Stimulated activated naive CD8-positive, alpha-beta T cell treated with anti-CD3 and anti-CD28 coated beads, Interleukin-15, amount 100 ng/mL, for 72 hours (primary cell): ENCODE measurements at regions not wholly inside any gene's neighbourhood (a gene's known extent, or its start where the extent isn't known, plus 50 kb on each side); places are given as distances from the start of the nearest gene placed in this dataset.

Source experiments
- ATAC-seq: fragments of 150-1000 bp; cut with Tn5 transposase; 2 replicates; pipeline ENCODE4 v1.10.0; 2021; ENCODE audit warnings: mild to moderate bottlenecking, moderate library complexity
- DNase-seq, 2 donors: peaks; one replicate each; pipeline ENCODE4 v3.0.0; 2021 to 2022
- H3K27ac Mint-ChIP-seq, 2 donors: one replicate each; pipeline ENCODE4 v1.8.0; 2022; ENCODE audit warnings: mild to moderate bottlenecking in 2 of 2, mixed read lengths in 2 of 2, moderate library complexity in 2 of 2
- H3K27me3 Mint-ChIP-seq: one replicate; pipeline ENCODE4 v1.8.0; 2022; ENCODE audit warnings: mixed read lengths
- H3K4me1 Mint-ChIP-seq: one replicate; pipeline ENCODE4 v1.8.0; 2022; ENCODE audit warnings: mild to moderate bottlenecking, mixed read lengths
- H3K4me3 Mint-ChIP-seq, 2 donors: one replicate each; pipeline ENCODE4 v1.8.0; 2022; ENCODE audit warnings: mild to moderate bottlenecking in 2 of 2, mixed read lengths in 2 of 2, moderate library complexity in 1 of 2
- H3K9me3 Mint-ChIP-seq, 2 donors: one replicate each; pipeline ENCODE4 v1.8.0; 2022; ENCODE audit warnings: mixed read lengths in 2 of 2

DNA sequence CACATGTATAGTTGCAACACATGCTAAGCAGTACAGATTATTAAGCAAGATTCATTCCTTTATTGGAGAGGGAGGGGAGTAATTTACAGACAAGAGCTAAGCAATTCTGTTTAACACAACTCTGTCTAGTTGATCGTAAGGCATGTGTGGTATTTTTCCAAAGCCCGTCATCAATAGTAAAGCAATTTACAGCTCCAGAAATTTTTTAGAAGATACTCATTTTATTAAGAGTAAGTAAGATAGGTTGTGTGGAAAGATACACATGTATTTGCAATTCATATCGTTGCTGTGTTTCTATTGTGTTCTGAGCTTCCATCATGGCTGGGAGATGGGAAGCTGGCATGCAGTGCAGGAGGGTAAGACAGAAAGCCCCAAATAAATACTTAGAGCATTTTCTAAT, 289.2 kb upstream of the TMEM161B start:
- Mint-ChIP-seq H3K4me1 (peaks cover 6% of the 10 kb centered on the region), H3K27me3 (no peaks in the 10 kb centered on the region), H3K27ac (no peak overlapping the region), H3K9me3 (no peaks in the 10 kb centered on the region), H3K4me3 (no peak overlapping the region)
- DNase-seq (no peak), ATAC-seq (no peak)

DNA sequence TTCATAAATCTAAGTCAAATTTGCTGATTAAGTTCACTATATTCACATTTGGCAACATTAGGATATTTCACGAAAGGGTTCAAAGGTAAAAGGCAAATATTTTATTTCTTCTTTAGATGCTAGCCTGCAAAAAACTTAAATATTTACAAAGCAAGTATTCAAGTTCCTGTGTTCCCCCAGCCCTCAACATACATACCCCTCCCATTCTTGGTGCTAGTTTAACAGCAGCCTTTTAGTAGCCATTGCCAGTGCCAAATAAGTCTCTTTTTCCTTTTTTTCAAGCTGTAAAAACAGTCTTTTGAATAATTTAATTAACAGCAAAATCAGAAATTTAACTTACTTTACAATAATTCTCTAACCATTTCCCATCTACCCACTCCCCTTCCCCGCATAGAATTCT, 288.5 kb upstream of the TMEM161B start:
- H3K4me3 Mint-ChIP-seq: no peak overlapping the region
- H3K4me1 Mint-ChIP-seq: peaks cover 6% of the 10 kb centered on the region
- no peak for ATAC-seq
- no peaks in the 10 kb centered on the region for H3K27me3 Mint-ChIP-seq
- no peak overlapping the region for H3K27ac Mint-ChIP-seq
- DNase-seq: no peak
- no peaks in the 10 kb centered on the region for H3K9me3 Mint-ChIP-seq

DNA sequence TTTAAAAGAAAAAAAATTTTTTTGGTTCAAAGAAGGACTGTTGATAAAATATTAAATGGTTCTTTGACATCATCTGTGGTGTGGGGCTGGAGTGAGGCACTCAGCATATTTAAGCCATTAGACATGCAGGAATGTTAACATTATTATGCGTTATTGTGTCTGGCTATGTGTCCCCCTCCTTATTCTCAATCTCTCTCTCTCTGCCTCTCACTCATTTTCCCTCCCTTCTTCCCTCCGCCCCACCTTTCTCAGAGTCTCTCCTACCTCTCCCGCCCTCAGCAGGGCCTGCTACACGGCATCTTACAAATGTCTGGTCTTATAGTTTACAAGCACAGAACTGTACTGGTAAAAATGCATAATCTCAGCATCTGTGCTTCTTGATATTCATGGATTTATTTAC, 287.8 kb upstream of the TMEM161B start:
- H3K4me3 Mint-ChIP-seq: no peak overlapping the region
- H3K9me3 Mint-ChIP-seq: no peaks in the 10 kb centered on the region
- DNase-seq: no peak
- H3K27ac Mint-ChIP-seq: no peak overlapping the region
- H3K27me3 Mint-ChIP-seq: no peaks in the 10 kb centered on the region
- no peak for ATAC-seq
- peaks cover 6% of the 10 kb centered on the region for H3K4me1 Mint-ChIP-seq

DNA sequence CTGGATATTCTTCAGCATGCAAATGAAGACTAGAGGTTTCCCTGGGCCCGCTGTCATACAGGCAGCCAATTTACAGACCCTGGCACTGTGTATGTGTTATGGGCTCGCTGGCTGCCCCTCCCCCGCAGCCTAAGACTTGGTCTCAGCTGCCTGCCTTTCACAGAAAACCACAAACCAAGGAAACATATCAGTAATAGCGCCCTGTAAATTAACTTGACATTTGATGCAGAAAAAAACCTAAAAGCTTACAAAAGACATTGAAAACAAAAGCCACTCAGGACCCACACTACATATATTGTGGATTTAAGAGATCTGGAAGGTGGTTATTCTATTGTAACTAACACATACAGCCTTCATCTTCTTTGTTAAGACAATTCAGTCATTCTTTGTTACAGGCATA, 287.0 kb upstream of the TMEM161B start:
- H3K4me1 Mint-ChIP-seq: peaks cover 6% of the 10 kb centered on the region
- H3K4me3 Mint-ChIP-seq: no peak overlapping the region
- no peaks in the 10 kb centered on the region for H3K9me3 Mint-ChIP-seq
- H3K27ac Mint-ChIP-seq: no peak overlapping the region
- no peaks in the 10 kb centered on the region for H3K27me3 Mint-ChIP-seq
- no peak for DNase-seq
- ATAC-seq: peak; percentile 42

DNA sequence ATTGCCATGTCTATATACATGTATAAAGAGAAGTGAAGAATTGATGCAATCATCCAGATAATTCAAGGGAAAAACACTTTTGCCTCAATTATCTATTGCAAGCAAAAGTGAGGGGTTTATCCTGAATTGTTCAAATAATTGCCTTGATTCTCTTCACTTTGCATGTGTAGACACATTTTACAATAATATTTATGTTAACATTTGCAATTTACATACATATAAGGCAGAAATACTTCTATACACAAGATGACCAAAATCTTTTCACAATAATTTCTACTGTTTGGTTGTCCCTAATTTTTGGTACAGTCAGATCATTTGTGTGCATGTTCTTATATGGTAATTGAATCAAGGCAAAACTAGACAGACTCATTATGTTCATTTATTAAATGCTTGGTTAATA, 285.3 kb upstream of the TMEM161B start:
- ATAC-seq (no peak), DNase-seq (no peak)
- Mint-ChIP-seq H3K4me3 (no peak overlapping the region), H3K4me1 (peaks cover 6% of the 10 kb centered on the region), H3K27me3 (no peaks in the 10 kb centered on the region), H3K27ac (no peak overlapping the region), H3K9me3 (no peaks in the 10 kb centered on the region)

DNA sequence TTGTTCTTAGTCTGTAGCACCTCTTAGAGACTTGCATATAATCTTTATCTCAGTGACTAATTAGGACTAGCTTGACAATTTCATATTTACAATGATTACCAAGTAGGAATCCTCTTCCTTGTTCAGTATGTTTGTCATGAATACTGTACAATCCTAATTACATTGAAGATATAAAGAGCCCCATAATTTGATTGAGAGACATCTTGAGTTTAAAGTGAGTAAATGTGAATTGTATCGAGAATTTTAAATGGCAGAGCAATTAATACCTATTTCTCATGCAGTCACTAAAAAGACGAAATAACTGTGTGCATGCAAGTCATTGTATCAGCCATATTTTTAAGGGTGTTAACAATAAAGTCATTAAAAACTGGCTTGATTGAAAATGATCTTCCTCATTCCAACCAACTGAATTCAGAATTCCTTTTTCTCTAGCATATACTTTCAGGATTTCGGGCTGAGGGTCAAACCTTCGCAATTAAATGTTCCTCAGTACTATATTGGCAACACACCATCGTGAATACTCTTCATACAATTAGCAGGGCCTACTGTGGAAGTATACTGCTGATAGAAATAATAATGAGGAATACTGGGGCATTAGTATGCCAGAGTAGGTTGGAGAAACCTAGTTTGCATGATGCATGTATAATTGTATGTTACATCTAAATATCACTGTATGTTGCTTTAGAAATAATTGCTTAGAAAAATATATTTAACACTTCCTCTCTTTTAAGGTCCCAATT, 284.7 kb upstream of the TMEM161B start:
- no peak for DNase-seq
- H3K4me3 Mint-ChIP-seq: no peak overlapping the region
- H3K27ac Mint-ChIP-seq: no peak overlapping the region
- H3K9me3 Mint-ChIP-seq: no peaks in the 10 kb centered on the region
- peaks cover 6% of the 10 kb centered on the region for H3K4me1 Mint-ChIP-seq
- ATAC-seq: no peak
- H3K27me3 Mint-ChIP-seq: no peaks in the 10 kb centered on the region

DNA sequence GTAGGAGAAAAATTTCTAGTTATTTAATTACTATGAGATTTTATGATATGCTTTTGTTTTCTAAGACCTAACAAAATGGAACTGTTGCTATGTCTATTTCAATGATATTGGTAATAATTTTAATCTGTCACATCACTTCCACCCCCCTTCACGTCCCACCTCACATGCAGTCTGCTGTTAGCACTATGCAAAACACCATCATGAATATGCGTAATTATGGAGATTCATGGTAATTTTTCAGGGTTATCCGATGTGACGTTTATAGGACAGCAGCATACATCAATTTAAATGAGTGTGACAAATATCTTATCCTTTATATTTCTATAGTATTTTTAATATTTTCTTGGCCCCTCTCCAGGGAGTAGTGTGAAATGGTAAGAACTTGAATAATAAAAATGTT, 283.8 kb upstream of the TMEM161B start:
- no peaks in the 10 kb centered on the region for H3K27me3 Mint-ChIP-seq
- no peaks in the 10 kb centered on the region for H3K9me3 Mint-ChIP-seq
- DNase-seq: no peak
- peaks cover 6% of the 10 kb centered on the region for H3K4me1 Mint-ChIP-seq
- ATAC-seq: no peak
- H3K27ac Mint-ChIP-seq: no peak overlapping the region
- H3K4me3 Mint-ChIP-seq: no peak overlapping the region

DNA sequence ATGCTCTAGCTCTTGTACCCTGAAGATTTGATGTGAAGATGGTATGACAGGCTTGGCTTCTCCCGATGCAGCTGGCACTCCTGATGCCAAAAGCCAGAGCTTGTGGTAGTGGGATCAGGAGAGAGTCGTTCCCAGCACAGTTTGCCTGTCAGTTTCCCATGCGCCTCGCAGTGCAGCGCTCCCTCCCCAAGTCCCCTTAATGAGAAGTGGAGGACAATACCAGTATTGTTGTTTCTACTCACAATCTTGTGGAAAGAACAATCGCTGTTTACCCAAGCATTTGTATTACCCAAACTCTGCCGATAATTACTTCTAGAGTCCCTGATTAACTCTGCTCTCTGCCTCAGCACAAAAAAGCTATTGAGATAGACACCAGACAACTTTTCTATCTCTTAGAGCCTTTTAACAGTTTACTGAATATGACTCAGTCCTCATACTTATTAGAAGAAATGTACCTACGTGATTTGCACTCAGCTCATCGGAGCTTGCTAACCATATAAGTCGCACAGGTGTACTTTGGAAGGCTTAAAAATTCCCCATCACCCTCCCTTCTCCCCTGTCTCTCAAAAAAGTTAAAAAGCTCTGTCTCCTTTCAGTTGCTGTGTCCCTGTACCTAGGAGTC, 283.2 kb upstream of the TMEM161B start:
- DNase-seq (no peak), ATAC-seq (no peak)
- H3K27me3 Mint-ChIP-seq: no peaks in the 10 kb centered on the region
- no peak overlapping the region for H3K4me3 Mint-ChIP-seq
- no peak overlapping the region for H3K27ac Mint-ChIP-seq
- H3K9me3 Mint-ChIP-seq: no peaks in the 10 kb centered on the region
- H3K4me1 Mint-ChIP-seq: peaks cover 6% of the 10 kb centered on the region

DNA sequence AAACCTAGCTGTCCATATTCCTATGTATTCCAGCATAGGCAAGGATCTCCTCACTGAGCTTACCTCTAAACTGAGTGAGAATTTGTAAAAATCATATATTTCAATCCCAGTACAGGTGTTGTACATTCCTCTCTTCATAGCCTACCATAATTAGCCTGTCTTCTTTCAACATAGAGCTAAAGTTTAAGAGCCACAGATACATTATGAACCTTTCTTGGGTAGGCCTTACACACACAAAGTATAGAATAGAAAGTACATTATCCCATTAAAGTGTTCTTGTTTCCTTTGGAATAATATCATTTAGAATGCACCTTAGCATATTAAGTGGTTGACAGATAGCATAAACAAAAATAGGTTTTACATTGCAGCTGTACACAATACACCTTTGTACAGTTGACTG, 282.1 kb upstream of the TMEM161B start:
- Mint-ChIP-seq H3K9me3 (no peaks in the 10 kb centered on the region), H3K4me1 (peaks cover 4% of the 10 kb centered on the region), H3K4me3 (no peak overlapping the region), H3K27me3 (peaks cover under 1% of the 10 kb centered on the region), H3K27ac (no peak overlapping the region)
- ATAC-seq (no peak), DNase-seq (no peak)

DNA sequence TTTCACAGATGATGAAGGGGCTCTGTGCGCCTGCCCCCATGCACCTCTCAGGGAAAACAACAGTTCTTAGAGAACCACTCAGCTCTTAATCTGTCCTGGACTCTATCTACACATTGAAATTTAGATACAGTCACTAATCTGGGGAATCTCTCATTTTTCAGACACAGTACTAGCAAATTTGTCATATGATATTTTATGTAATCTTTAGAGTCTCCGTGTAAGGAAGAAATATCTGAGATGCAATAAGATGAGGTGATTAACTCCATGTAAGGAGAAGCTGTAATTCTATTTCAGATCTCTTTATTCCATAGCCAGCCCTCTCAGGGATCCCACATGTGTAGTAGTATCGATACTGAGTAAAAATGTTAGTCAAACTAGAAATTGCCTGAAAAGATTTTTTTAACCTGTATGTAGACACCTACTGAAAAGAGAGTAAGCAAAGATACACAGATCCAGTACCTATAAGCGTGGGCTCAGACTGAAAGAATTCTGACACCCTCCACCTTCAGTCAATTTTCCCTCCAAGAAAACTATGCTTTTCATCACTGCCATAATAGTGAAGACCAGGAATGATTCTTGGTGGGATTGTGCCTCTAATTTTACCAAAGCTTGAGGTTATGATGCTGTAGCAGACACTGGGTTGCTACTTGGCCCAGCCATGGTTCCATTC, 279.6 kb upstream of the TMEM161B start:
- Mint-ChIP-seq H3K9me3 (no peaks in the 10 kb centered on the region), H3K27me3 (peaks cover 8% of the 10 kb centered on the region), H3K27ac (no peak overlapping the region), H3K4me3 (no peak overlapping the region), H3K4me1 (no peaks in the 10 kb centered on the region)
- DNase-seq (no peak), ATAC-seq (no peak)

DNA sequence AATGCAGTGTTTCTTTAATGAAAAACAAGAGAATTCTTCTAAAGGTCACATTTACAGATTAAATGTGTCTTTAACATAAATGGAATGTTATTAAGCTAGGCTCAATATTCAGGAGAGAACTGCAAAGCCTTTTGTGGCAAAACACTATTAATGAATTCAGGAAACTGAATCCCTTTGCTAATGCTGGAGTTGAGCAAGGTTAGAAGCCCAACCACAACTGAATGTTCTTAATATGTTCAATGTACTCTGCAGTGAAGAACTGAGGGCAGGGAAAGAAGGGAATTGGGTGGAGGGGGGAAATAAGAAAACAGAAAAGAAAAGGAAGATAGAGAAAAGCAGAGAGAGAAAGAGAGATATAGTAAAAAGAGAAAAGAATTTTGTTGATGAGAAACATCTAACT, 276.7 kb upstream of the TMEM161B start:
- Mint-ChIP-seq H3K9me3 (no peaks in the 10 kb centered on the region), H3K4me1 (no peaks in the 10 kb centered on the region), H3K4me3 (no peak overlapping the region), H3K27me3 (peaks cover 8% of the 10 kb centered on the region), H3K27ac (no peak overlapping the region)
- DNase-seq: no peak
- no peak for ATAC-seq

DNA sequence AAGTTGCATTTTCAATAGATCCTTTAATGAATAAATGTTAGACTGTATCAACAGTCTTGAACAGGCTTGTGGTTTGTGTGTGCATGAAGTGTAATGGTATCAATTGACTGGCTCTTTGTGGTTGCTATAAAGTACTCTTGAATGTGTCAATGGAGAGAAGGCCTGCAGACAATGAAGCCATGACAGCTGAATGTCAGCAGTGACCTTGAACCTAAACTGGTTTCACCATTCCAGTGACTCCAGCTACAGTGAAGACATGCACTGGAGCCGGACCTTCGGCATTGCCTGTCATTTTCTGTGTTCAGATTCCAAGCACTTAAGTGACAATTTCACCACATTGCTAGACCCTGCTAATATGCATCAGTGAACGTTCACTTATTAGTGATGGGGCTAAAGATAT, 276.0 kb upstream of the TMEM161B start:
- H3K27ac Mint-ChIP-seq: no peak overlapping the region
- H3K9me3 Mint-ChIP-seq: no peaks in the 10 kb centered on the region
- no peak for ATAC-seq

DNA sequence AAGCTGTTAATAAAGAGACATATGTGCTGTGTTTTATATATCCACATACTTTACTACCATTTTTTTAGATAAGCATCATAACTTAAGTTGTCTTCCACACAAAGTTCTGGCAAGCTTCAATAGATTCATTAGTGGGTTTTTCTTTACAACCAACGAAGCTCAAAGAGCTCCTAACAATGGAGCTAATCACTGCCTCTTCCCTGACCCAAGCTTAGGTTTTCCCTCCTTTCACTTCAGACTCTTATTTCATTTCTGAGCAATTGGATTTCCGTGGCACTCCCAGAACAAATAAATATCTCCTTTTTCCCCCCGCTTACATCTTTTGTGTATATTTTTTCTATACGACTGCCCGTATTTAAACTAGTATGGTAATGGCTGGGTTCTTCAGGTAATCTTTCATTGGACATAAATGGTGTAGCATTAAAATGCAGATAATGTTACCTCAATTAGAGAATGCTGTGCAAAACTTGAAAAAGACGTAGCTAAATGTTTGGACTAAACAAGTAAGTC, 275.5 kb upstream of the TMEM161B start:
- H3K4me3 Mint-ChIP-seq: no peak overlapping the region
- no peak for DNase-seq
- H3K4me1 Mint-ChIP-seq: no peaks in the 10 kb centered on the region
- no peaks in the 10 kb centered on the region for H3K9me3 Mint-ChIP-seq
- H3K27ac Mint-ChIP-seq: no peak overlapping the region
- ATAC-seq: no peak
- peaks cover 13% of the 10 kb centered on the region for H3K27me3 Mint-ChIP-seq

More for the DNA sequence above, 276.0 kb upstream of the TMEM161B start:
- H3K4me1 Mint-ChIP-seq: no peaks in the 10 kb centered on the region
- no peak overlapping the region for H3K4me3 Mint-ChIP-seq
- peaks cover 8% of the 10 kb centered on the region for H3K27me3 Mint-ChIP-seq
- no peak for DNase-seq

DNA sequence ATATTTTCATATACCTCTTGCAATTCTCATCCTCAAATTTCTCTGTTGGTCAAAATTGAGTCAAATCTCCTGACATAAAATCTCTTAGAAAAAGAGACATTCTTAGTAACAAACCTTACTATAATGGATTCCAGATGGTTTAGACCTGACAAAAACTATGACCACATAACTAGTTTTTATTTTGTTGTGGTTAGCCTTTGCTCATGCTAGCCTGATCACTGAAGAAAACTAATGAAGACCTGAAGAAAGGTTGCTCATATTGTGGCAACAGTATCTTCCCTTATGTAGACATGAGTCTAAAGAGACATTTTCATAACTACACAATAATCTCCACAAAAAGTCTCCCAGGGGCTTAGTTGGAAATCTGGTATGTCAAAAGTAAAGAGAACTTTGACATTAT, 274.1 kb upstream of the TMEM161B start:
- ATAC-seq: no peak
- no peak overlapping the region for H3K4me3 Mint-ChIP-seq

DNA sequence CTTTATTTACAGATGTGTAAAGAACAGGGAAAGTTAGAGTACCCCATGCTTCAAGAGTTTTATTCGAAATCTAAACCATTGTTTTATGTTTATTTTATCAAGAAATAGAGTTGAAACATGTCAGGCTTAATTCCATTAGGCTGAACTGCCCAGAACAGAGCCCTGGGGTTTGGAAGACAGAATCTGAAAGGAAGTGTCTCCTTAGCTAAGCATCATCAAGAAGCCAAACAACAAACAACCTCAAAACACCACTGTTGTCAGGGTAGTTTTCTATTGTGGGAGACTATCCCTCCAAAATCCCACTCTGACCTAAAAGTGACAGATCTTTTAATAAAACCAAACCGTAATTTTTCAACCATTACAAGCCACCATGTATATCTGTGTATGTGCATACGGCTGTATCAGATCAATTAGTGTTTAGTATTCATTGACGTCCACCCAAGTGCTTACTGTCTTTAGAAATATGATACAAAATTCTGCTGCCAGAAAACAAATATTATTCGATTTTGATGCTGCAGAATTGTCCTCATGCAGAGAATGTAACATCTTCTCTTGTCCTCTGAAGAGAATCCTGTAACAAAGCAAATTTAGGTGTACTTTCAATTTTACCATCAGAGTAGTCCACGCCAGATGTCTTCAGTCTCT, 271.9 kb upstream of the TMEM161B start:
- Mint-ChIP-seq H3K9me3 (no peaks in the 10 kb centered on the region), H3K27me3 (peaks cover 22% of the 10 kb centered on the region), H3K4me3 (no peak overlapping the region), H3K4me1 (no peaks in the 10 kb centered on the region), H3K27ac (no peak overlapping the region)
- DNase-seq (no peak), ATAC-seq (no peak)

More for the DNA sequence above, 274.1 kb upstream of the TMEM161B start:
- no peak for DNase-seq
- peaks cover 24% of the 10 kb centered on the region for H3K27me3 Mint-ChIP-seq
- H3K4me1 Mint-ChIP-seq: no peaks in the 10 kb centered on the region
- H3K27ac Mint-ChIP-seq: no peak overlapping the region
- no peaks in the 10 kb centered on the region for H3K9me3 Mint-ChIP-seq
